Sigmoid colon (tissue), 6 donors: ENCODE measurements at regions not wholly inside any gene's neighbourhood (a gene's known extent, or its start where the extent isn't known, plus 50 kb on each side); places are given as distances from the start of the nearest gene placed in this dataset.

ENCODE experiments used
- DNase-seq: peaks from one replicate; pipeline ENCODE4 v3.0.0-alpha.2; 2019
- H3K27ac ChIP-seq, 4 donors: fragments of 200-600 bp; sonication (generic); one replicate each; pipeline ENCODE4 v1.5.1; 2016 to 2019; ENCODE audit warnings: mild to moderate bottlenecking in 1 of 4
- H3K27me3 ChIP-seq, 3 donors: fragments of 200-600 bp; sonication (generic); one replicate each; pipeline ENCODE4 v1.5.1; 2019; ENCODE audit warnings: mild to moderate bottlenecking in 1 of 3
- H3K36me3 ChIP-seq, 4 donors: fragments of 200-600 bp; sonication (generic); one replicate each; pipeline ENCODE4 v1.5.1; 2016 to 2019
- H3K4me1 ChIP-seq, 4 donors: fragments of 200-600 bp; sonication (generic); one replicate each; pipeline ENCODE4 v1.5.1; 2017 to 2019
- H3K4me3 ChIP-seq, 4 donors: fragments of 200-600 bp; sonication (generic); one replicate each; pipeline ENCODE4 v1.5.1; 2017 to 2019; ENCODE audit warnings: mild to moderate bottlenecking in 2 of 4, moderate library complexity in 1 of 4
- H3K9me3 ChIP-seq, 4 donors: fragments of 200-600 bp in 3 of 4; sonication (generic) in 3 of 4; one replicate each; pipeline versions ENCODE4 v1.5.1 to v1.6.1; 2013 to 2019
- EP300 ChIP-seq, 4 donors: sonication (generic); formaldehyde crosslinking; IDR thresholded peaks; one replicate each; pipeline ENCODE4 v1.6.1; 2017; ENCODE audit warnings: antibody characterized with exemption in 4 of 4
- POLR2A ChIP-seq, 2 donors: fragments of 450-650 bp; IDR thresholded peaks; one replicate each; pipeline ENCODE4 v1.6.1; 2016; ENCODE audit warnings: antibody characterized with exemption in 2 of 2, mild to moderate bottlenecking in 2 of 2, moderate library complexity in 2 of 2
- POLR2AphosphoS5 ChIP-seq, 4 donors: sonication (generic); formaldehyde crosslinking; IDR thresholded peaks; one replicate each; pipeline ENCODE4 v1.6.1; 2017; ENCODE audit warnings: antibody characterized with exemption in 4 of 4
- WGBS, 2 donors: extraction: QIAGEN DNeasy Blood & Tissue Kit; methylation state at CpG; one replicate each; pipeline ENCODE4 v1.1.7; 2013; 5-methylcytosine and 5-hydroxymethylcytosine counted together
- intact Hi-C: fragments of 100-400 bp; cut with DNase I; formaldehyde crosslinking; loops from one replicate; pipeline ENCODE4 v1.15.1; 2023
- TF ChIP-seq, protein P1 (sequence below), 4 experiments: fragments of 450-650 bp in 3 of 4; fragments of 200-600 bp in 1 of 4; IDR thresholded peaks; one replicate each; pipeline ENCODE4 v1.5.1; 2016 to 2019; ENCODE audit warnings: antibody characterized with exemption in 4 of 4, mild to moderate bottlenecking in 3 of 4, moderate library complexity in 2 of 4
- donor health status: healthy with polysubstance abuse.
- donor health status: healthy.

DNA sequence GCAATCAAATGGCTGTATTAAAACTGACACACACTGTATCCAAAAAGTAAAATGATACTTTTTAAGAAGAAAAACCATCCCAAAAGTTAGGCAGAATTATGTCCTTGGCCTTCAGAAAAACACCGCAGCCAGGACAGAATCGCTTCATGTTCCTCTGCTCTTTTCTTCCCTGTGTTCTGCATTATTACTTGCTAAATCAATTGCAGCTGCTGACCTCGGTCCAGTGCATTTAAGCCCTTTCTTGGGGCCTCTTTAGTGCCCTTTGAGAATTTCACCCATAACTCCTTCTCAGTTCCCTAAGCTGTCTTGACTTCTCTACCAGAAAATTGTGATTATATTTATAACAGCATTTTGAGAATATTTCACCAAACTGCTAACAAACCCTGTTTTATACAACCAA lies 696.9 kb downstream of the PCDH7 start:
- Histone ChIP-seq H3K27me3 (no peaks in the 10 kb centered on the region), H3K9me3 (no peaks in the 10 kb centered on the region), H3K4me1 (peaks cover 0 to 4% (median 0%) of the 10 kb centered on the region in 4 donors), H3K36me3 (no peaks in the 10 kb centered on the region), H3K4me3 (no peak overlapping the region), H3K27ac (no peak overlapping the region)
- TF ChIP-seq, protein P1, sequence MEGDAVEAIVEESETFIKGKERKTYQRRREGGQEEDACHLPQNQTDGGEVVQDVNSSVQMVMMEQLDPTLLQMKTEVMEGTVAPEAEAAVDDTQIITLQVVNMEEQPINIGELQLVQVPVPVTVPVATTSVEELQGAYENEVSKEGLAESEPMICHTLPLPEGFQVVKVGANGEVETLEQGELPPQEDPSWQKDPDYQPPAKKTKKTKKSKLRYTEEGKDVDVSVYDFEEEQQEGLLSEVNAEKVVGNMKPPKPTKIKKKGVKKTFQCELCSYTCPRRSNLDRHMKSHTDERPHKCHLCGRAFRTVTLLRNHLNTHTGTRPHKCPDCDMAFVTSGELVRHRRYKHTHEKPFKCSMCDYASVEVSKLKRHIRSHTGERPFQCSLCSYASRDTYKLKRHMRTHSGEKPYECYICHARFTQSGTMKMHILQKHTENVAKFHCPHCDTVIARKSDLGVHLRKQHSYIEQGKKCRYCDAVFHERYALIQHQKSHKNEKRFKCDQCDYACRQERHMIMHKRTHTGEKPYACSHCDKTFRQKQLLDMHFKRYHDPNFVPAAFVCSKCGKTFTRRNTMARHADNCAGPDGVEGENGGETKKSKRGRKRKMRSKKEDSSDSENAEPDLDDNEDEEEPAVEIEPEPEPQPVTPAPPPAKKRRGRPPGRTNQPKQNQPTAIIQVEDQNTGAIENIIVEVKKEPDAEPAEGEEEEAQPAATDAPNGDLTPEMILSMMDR (IDR thresholded peaks at IDR 0.05) = no peak
- TF ChIP-seq POLR2A (IDR thresholded peaks at IDR 0.05) (no peak), EP300 (IDR thresholded peaks at IDR 0.05) (no peak), POLR2AphosphoS5 (IDR thresholded peaks at IDR 0.05) (no peak)
- DNase-seq = no peak
- intact Hi-C loops = no loop called here
- 75 to 79% methylated on average over 3 of the region's 3 CpGs for WGBS, 2 donors

DNA sequence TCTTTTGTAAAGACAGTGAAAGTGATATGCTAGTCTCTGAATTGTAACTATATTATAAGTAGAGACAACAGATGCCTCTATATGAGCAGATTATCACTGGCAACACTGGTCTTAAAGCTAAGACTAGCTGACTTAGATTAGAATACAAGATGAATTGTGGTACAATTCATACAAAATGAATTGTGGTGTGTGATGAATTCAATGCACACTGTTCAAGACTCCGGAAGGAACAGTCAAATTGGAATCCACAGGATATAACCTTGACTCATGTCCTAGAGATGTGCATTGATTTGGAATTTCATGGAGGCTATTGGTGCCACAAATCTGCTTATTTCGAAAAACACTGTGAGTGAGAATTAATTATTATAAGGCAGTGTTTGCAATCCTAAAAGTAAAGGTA lies 701.8 kb downstream of the PCDH7 start:
- intact Hi-C loops = no loop called here
- WGBS, 2 donors = 89 to 91% methylated on average over 2 of the region's 2 CpGs
- TF ChIP-seq, protein P1 (IDR thresholded peaks at IDR 0.05) = no peak
- TF ChIP-seq EP300 (IDR thresholded peaks at IDR 0.05) (no peak), POLR2AphosphoS5 (IDR thresholded peaks at IDR 0.05) (no peak), POLR2A (IDR thresholded peaks at IDR 0.05) (no peak)
- no peak overlapping the region for H3K4me3 ChIP-seq
- no peak overlapping the region for H3K27ac ChIP-seq
- no peaks in the 10 kb centered on the region for H3K36me3 ChIP-seq
- DNase-seq = no peak
- no peaks in the 10 kb centered on the region for H3K4me1 ChIP-seq
- no peaks in the 10 kb centered on the region for H3K9me3 ChIP-seq
- H3K27me3 ChIP-seq = no peaks in the 10 kb centered on the region

DNA sequence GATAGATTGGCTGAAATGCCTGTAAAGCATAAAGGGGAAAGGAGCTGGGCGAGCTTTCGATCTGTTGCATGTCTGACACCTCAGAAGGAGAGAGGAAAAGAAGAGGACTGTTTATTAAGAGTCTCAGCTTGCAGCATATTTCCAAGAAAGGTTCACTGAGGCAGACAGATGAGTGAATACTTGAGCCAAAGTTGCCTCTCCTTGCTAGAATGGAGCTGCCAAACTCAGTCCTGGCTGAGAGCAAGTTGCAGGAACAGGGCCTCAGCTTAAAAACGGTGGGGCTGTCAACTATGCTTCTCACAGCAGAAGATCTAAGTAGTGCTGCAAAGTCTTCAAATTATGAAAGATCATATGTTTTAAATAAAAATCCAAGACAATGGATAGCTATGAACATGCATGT lies 707.5 kb downstream of the PCDH7 start:
- H3K4me3 ChIP-seq = no peak overlapping the region
- H3K9me3 ChIP-seq = no peaks in the 10 kb centered on the region
- WGBS, 2 donors = 67 to 77% methylated on average over 3 of the region's 3 CpGs
- no peaks in the 10 kb centered on the region for H3K36me3 ChIP-seq
- intact Hi-C loops = no loop called here
- no peak overlapping the region for H3K27ac ChIP-seq
- peaks cover 0 to 10% (median 6%) of the 10 kb centered on the region in 4 donors for H3K4me1 ChIP-seq
- no peak for DNase-seq
- no peaks in the 10 kb centered on the region for H3K27me3 ChIP-seq
- TF ChIP-seq, protein P1 (IDR thresholded peaks at IDR 0.05) = no peak
- no peak for TF ChIP-seq POLR2A (IDR thresholded peaks at IDR 0.05)
- TF ChIP-seq EP300 (IDR thresholded peaks at IDR 0.05) = no peak

DNA sequence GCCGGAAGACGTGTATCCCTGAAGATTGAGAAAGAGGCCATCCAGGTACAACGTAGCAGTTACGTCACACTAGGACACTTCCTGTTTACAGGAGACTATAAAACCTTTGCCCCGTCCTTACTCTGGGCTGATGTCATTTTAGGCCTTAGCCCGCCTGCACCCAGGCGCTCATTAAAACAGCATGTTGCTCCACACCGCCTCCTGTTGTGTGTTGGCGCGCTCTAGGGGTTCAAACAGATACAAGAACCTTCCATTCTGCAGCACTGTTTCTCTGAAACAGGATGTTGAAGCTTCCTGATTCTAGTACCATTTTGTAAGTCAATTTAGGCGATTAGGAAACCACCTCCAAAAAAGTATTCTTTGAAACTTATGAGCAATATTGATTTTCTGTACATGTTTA lies 722.1 kb downstream of the PCDH7 start:
- Histone ChIP-seq H3K36me3 (no peaks in the 10 kb centered on the region), H3K27ac (no peak overlapping the region), H3K4me3 (no peak overlapping the region), H3K9me3 (no peaks in the 10 kb centered on the region), H3K4me1 (no peaks in the 10 kb centered on the region), H3K27me3 (no peaks in the 10 kb centered on the region)
- intact Hi-C loops = no loop called here
- DNase-seq = no peak
- WGBS, 2 donors = 80 to 89% methylated on average over 11 of the region's 11 CpGs
- TF ChIP-seq POLR2AphosphoS5 (IDR thresholded peaks at IDR 0.05) (no peak), EP300 (IDR thresholded peaks at IDR 0.05) (no peak), POLR2A (IDR thresholded peaks at IDR 0.05) (no peak)
- TF ChIP-seq, protein P1 (IDR thresholded peaks at IDR 0.05) = no peak

DNA sequence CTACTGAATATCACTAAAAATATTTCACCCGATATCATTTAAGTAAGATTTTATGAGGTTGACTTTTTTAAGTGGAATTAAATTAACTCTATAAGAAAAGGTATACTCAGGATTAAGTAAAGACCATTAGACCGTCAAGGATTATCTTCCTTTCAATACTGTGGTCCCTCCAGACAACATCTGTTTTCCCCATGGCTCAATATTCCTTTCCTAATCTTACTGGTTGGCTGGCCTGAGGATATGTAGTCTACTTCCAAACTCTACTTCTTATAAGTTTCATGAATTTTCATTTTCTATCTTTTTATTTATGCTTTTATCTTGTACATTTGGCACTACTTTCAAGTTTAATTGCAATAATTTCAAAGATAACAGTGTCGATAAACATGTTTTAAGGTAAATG lies 725.4 kb downstream of the PCDH7 start:
- Histone ChIP-seq H3K4me1 (no peaks in the 10 kb centered on the region), H3K36me3 (no peaks in the 10 kb centered on the region), H3K4me3 (no peak overlapping the region), H3K27me3 (no peaks in the 10 kb centered on the region), H3K9me3 (no peaks in the 10 kb centered on the region), H3K27ac (no peak overlapping the region)
- intact Hi-C loops = no loop called here
- 91% methylated on average over 3 of the region's 3 CpGs for WGBS, 2 donors
- TF ChIP-seq POLR2AphosphoS5 (IDR thresholded peaks at IDR 0.05) = no peak
- no peak for TF ChIP-seq POLR2A (IDR thresholded peaks at IDR 0.05)
- TF ChIP-seq, protein P1 (IDR thresholded peaks at IDR 0.05) = no peak
- no peak for TF ChIP-seq EP300 (IDR thresholded peaks at IDR 0.05)
- DNase-seq = no peak
